SK-N-SH (cell line): ENCODE measurements at regions not wholly inside any gene's neighbourhood (a gene's known extent, or its start where the extent isn't known, plus 50 kb on each side); places are given as distances from the start of the nearest gene placed in this dataset.
A peak's percentile ranks its signal among the peaks of the same experiment; 100 is the strongest.

Experiments
- CTCF ChIA-PET: fragments of 300-600, 350-600 bp; formaldehyde crosslinking; extraction: SDS; loops from one replicate; lab custom pipeline; 2021; lab: Yijun Ruan, JAX
- POLR2A ChIA-PET: fragments of 350-600 bp; sonication (Branson Sonifier 250); formaldehyde crosslinking; extraction: SDS; loops from one replicate; lab custom pipeline; 2020; ENCODE audit warnings: antibody characterized with exemption, inconsistent platforms; lab: Yijun Ruan, JAX
- DNase-seq: peaks from one replicate; pipeline ENCODE4 v3.0.0; 2012
- H2AFZ ChIP-seq: fragments of 200-600 bp; sonication (generic); 2 replicates; pipeline ENCODE4 v1.8.1; 2016; ENCODE audit warnings: antibody characterized with exemption, mild to moderate bottlenecking, low read depth
- H3F3A ChIP-seq: fragments of 200-600 bp; sonication (generic); replicated peaks from 2 replicates; pipeline ENCODE3; 2016; ENCODE audit warnings: antibody characterized with exemption, mild to moderate bottlenecking; ENCODE audit not compliant: insufficient read depth
- H3K27ac ChIP-seq, 2 experiments: fragments of 200-500 bp in 1 of 2; fragments of 200-600 bp in 1 of 2; sonication (Bioruptor generic) in 1 of 2; sonication (generic), shearing (Covaris generic) in 1 of 2; 2 replicates each; pipeline versions ENCODE4 v1.5.1 to v1.6.1; 2014 to 2016; ENCODE audit warnings: low read depth in 2 of 2, inconsistent platforms in 1 of 2, low read length in 1 of 2, mild to moderate bottlenecking in 1 of 2, mixed read lengths in 1 of 2
- H3K27me3 ChIP-seq: fragments of 200-600 bp; sonication (generic), shearing (Covaris generic); 2 replicates; pipeline ENCODE4 v1.6.1; 2016; ENCODE audit warnings: mixed run types; ENCODE audit not compliant: insufficient read depth
- H3K36me3 ChIP-seq, 2 experiments: fragments of 200-500 bp in 1 of 2; fragments of 200-600 bp in 1 of 2; sonication (Bioruptor generic) in 1 of 2; sonication (generic) in 1 of 2; replicated peaks in 1 of 2; 2 replicates each; pipeline versions ENCODE3 to v1.5.1; 2014 to 2016; ENCODE audit warnings: low read length in 1 of 2, mild to moderate bottlenecking in 1 of 2; ENCODE audit not compliant: insufficient read depth in 2 of 2, control insufficient read depth in 1 of 2
- H3K4me1 ChIP-seq, 2 experiments: fragments of 200-500 bp in 1 of 2; fragments of 200-600 bp in 1 of 2; sonication (Bioruptor generic) in 1 of 2; sonication (generic), shearing (Covaris generic) in 1 of 2; 2 replicates each; pipeline versions ENCODE4 v1.5.1 to v1.6.1; 2014 to 2016; ENCODE audit warnings: low read depth in 1 of 2, low read length in 1 of 2, mixed run types in 1 of 2; ENCODE audit not compliant: insufficient read depth in 2 of 2, control insufficient read depth in 1 of 2
- H3K4me2 ChIP-seq: fragments of 200-600 bp; sonication (generic), shearing (Covaris generic); 2 replicates; pipeline ENCODE4 v1.6.1; 2017; ENCODE audit warnings: mixed run types
- H3K4me3 ChIP-seq, 2 experiments: fragments of 200-500 bp in 1 of 2; fragments of 200-600 bp in 1 of 2; sonication (Bioruptor generic) in 1 of 2; sonication (generic), shearing (Covaris generic) in 1 of 2; 2 replicates each; pipeline versions ENCODE4 v1.5.1 to v1.8.1; 2014 to 2016; ENCODE audit warnings: low read depth in 2 of 2, inconsistent platforms in 1 of 2, low read length in 1 of 2, mild to moderate bottlenecking in 1 of 2, mixed read lengths in 1 of 2, moderate library complexity in 1 of 2
- H3K79me2 ChIP-seq: fragments of 200-600 bp; sonication (generic); 2 replicates; pipeline ENCODE4 v1.8.1; 2017; ENCODE audit warnings: mild to moderate bottlenecking; ENCODE audit not compliant: insufficient read depth
- H3K9ac ChIP-seq: fragments of 200-600 bp; sonication (generic); 2 replicates; pipeline ENCODE4 v1.6.1; 2017; ENCODE audit warnings: mixed run types
- H3K9me2 ChIP-seq: fragments of 200-600 bp; sonication (generic); 2 replicates; pipeline ENCODE4 v1.6.1; 2017; ENCODE audit warnings: mixed run types
- H3K9me3 ChIP-seq: fragments of 200-600 bp; sonication (generic); 2 replicates; pipeline ENCODE4 v1.6.1; 2017; ENCODE audit warnings: mixed run types, mild to moderate bottlenecking, moderate library complexity
- H4K20me1 ChIP-seq: fragments of 200-600 bp; sonication (generic); 2 replicates; pipeline ENCODE4 v1.6.1; 2017; ENCODE audit warnings: mild to moderate bottlenecking, mixed run types; ENCODE audit not compliant: insufficient read depth
- CHD2 ChIP-seq: fragments of 150-350 bp; IDR thresholded peaks from 2 replicates; pipeline ENCODE4 v1.6.1; 2018; ENCODE audit warnings: low read length; ENCODE audit not compliant: partially characterized antibody
- CTCF ChIP-seq: fragments of 200-600 bp; sonication (generic); IDR thresholded peaks from 2 replicates; pipeline ENCODE4 v1.6.1; 2017; ENCODE audit warnings: antibody characterized with exemption, mild to moderate bottlenecking, moderate library complexity
- EP300 ChIP-seq, 2 experiments: IDR thresholded peaks; 2 replicates each; pipeline versions ENCODE4 v1.4.0 to v1.6.1; 2012; ENCODE audit warnings: borderline replicate concordance in 1 of 2, low read depth in 1 of 2, low read length in 1 of 2
- EZH2phosphoT487 ChIP-seq: fragments of 200-600 bp; sonication (generic); IDR thresholded peaks from 2 replicates; pipeline ENCODE4 v1.6.1; 2017; ENCODE audit warnings: low read depth, mixed run types, mild to moderate bottlenecking, antibody characterized with exemption, moderate library complexity, borderline replicate concordance
- FOSL2 ChIP-seq: IDR thresholded peaks from 2 replicates; pipeline ENCODE4 v1.4.0; 2012; ENCODE audit warnings: low read depth, mild to moderate bottlenecking, moderate library complexity, borderline replicate concordance
- FOXJ3 ChIP-seq: sonication (generic); formaldehyde crosslinking; IDR thresholded peaks from 2 replicates; pipeline ENCODE4 v1.5.1; 2020; ENCODE audit warnings: mild to moderate bottlenecking, missing genetic modification reagents
- FOXM1 ChIP-seq: IDR thresholded peaks from 2 replicates; pipeline ENCODE4 v1.4.0; 2012; ENCODE audit warnings: low read depth, mild to moderate bottlenecking
- GABPA ChIP-seq: IDR thresholded peaks from 2 replicates; pipeline ENCODE4 v1.4.0; 2012; ENCODE audit warnings: low read depth, mild to moderate bottlenecking
- MEF2A ChIP-seq: IDR thresholded peaks from 2 replicates; pipeline ENCODE4 v1.4.0; 2012; ENCODE audit warnings: low read depth, borderline replicate concordance
- NRF1 ChIP-seq: IDR thresholded peaks from 2 replicates; pipeline ENCODE4 v1.6.1; 2012; ENCODE audit warnings: low read depth, mild to moderate bottlenecking, low read length
- RAD21 ChIP-seq: IDR thresholded peaks from 2 replicates; pipeline ENCODE4 v1.6.1; 2012; ENCODE audit warnings: mild to moderate bottlenecking, low read length
- RCOR1 ChIP-seq: fragments of 150-350 bp; IDR thresholded peaks from 2 replicates; pipeline ENCODE4 v1.6.1; 2017; ENCODE audit warnings: antibody characterized with exemption, low read length
- REST ChIP-seq: IDR thresholded peaks from 2 replicates; pipeline ENCODE4 v1.6.1; 2012; ENCODE audit warnings: mild to moderate bottlenecking, low read depth, low read length, moderate library complexity
- RXRA ChIP-seq: IDR thresholded peaks from 2 replicates; pipeline ENCODE4 v1.4.0; 2012; ENCODE audit warnings: low read depth, mild to moderate bottlenecking, borderline replicate concordance
- SIN3A ChIP-seq: IDR thresholded peaks from 2 replicates; pipeline ENCODE4 v1.6.1; 2012; ENCODE audit warnings: low read depth, mild to moderate bottlenecking, low read length, moderate library complexity, borderline replicate concordance
- TAF1 ChIP-seq: IDR thresholded peaks from 2 replicates; pipeline ENCODE4 v1.6.1; 2012; ENCODE audit warnings: low read depth, mild to moderate bottlenecking, low read length, moderate library complexity, borderline replicate concordance
- YY1 ChIP-seq: IDR thresholded peaks from 2 replicates; pipeline ENCODE4 v1.4.0; 2012; ENCODE audit warnings: low read depth, mild to moderate bottlenecking
- WGBS: methylation state at CpG from one replicate; pipeline ENCODE4 v1.1.6; 2017; ENCODE audit warnings: low lambda C conversion rate; 5-methylcytosine and 5-hydroxymethylcytosine counted together
- TF ChIP-seq, protein P1 (sequence below): IDR thresholded peaks from 2 replicates; pipeline ENCODE4 v1.4.0; 2012; ENCODE audit warnings: low read depth, borderline replicate concordance
- TF ChIP-seq, protein P2 (sequence below): fragments of 150-350 bp; IDR thresholded peaks from 2 replicates; pipeline ENCODE4 v1.6.1; 2016; ENCODE audit warnings: mild to moderate bottlenecking, low read depth, low read length

- peak overlapping the region; percentile 47 for H3K4me2 ChIP-seq
- 23% methylated on average over 5 of the region's 5 CpGs for WGBS
- CTCF ChIA-PET, result no interaction called here
- H3K9ac ChIP-seq, result no peak overlapping the region
- no peaks in the 10 kb centered on the region for H3K36me3 ChIP-seq
- no peak overlapping the region for H2AFZ ChIP-seq
- H3K9me3 ChIP-seq, result no peaks in the 10 kb centered on the region
- TF ChIP-seq RCOR1, result no peak
- no peak for TF ChIP-seq SIN3A
- TF ChIP-seq CHD2, result no peak
- TF ChIP-seq NRF1, result no peak
- TF ChIP-seq FOSL2, result no peak
- TF ChIP-seq MEF2A, result no peak
- TF ChIP-seq, protein P1, sequence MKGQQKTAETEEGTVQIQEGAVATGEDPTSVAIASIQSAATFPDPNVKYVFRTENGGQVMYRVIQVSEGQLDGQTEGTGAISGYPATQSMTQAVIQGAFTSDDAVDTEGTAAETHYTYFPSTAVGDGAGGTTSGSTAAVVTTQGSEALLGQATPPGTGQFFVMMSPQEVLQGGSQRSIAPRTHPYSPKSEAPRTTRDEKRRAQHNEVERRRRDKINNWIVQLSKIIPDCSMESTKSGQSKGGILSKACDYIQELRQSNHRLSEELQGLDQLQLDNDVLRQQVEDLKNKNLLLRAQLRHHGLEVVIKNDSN, result no peak
- no peak for TF ChIP-seq RAD21
- no peak for TF ChIP-seq GABPA
- TF ChIP-seq FOXJ3, result no peak
- TF ChIP-seq, protein P2, sequence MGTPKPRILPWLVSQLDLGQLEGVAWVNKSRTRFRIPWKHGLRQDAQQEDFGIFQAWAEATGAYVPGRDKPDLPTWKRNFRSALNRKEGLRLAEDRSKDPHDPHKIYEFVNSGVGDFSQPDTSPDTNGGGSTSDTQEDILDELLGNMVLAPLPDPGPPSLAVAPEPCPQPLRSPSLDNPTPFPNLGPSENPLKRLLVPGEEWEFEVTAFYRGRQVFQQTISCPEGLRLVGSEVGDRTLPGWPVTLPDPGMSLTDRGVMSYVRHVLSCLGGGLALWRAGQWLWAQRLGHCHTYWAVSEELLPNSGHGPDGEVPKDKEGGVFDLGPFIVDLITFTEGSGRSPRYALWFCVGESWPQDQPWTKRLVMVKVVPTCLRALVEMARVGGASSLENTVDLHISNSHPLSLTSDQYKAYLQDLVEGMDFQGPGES, result no peak
- TF ChIP-seq TAF1, result no peak
- TF ChIP-seq REST, result no peak
- TF ChIP-seq, all 33 proteins: peak for 0
- H3K4me1 ChIP-seq, result no peaks in the 10 kb centered on the region
- H3K27me3 ChIP-seq, result no peaks in the 10 kb centered on the region; the same call in 1 of the 2 replicates
- H3K27ac ChIP-seq, result no peak overlapping the region
- no peaks in the 10 kb centered on the region for H4K20me1 ChIP-seq
- POLR2A ChIA-PET, result no interaction called here
- H3K9me2 ChIP-seq, result no peaks in the 10 kb centered on the region
- no peaks in the 10 kb centered on the region for H3F3A ChIP-seq
- H3K79me2 ChIP-seq, result no peaks in the 10 kb centered on the region
- DNase-seq, result no peak
- no peak overlapping the region for H3K4me3 ChIP-seq
Observed at GRCh38 chr1:86263101-86263500, 106.5 kb upstream of the COL24A1 start.

DNA sequence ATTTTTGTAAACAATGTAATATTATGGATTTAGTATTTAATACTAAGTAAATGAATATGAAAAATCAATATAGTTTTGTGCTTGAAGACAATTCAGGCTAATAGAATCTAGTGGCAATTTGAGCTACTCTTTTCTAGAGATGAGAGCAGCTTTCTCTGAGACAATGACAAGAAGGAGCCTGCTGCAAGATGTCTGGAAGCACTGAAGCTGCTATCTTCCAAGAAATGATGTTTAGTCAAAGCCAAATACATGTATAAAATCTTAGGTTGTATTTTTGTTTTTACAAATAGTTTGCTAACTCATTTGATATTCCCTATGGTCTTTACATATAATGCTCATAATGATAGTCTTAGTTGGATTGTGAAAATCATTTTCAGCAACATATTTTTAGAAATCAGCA is 103.9 kb upstream of the COL24A1 start:
- ChIA-PET POLR2A (no interaction called here), CTCF (interaction anchor here (1.5 kb wide), 1 partner anchor 13 kb away, joined by 3 read pairs; no protein-coding TSS in a partner anchor)
- Histone ChIP-seq H3K9me2 (no peaks in the 10 kb centered on the region), H3K27me3 (no peaks in the 10 kb centered on the region), H3K9me3 (no peaks in the 10 kb centered on the region), H2AFZ (no peak overlapping the region), H3F3A (no peaks in the 10 kb centered on the region), H3K4me3 (no peak overlapping the region), H3K4me1 (no peaks in the 10 kb centered on the region), H3K4me2 (no peak overlapping the region), H4K20me1 (no peaks in the 10 kb centered on the region), H3K79me2 (no peaks in the 10 kb centered on the region), H3K9ac (no peak overlapping the region), H3K27ac (no peak overlapping the region), H3K36me3 (no peaks in the 10 kb centered on the region)
- no peak for DNase-seq
- TF ChIP-seq RXRA (no peak), CTCF (no peak), FOXM1 (no peak), EZH2phosphoT487 (no peak), SIN3A (no peak), NRF1 (no peak), GABPA (no peak), YY1 (no peak), EP300 (IDR thresholded peaks at IDR 0.05; ENCODE audit: borderline replicate concordance in 1 of 2, low read depth in 1 of 2, low read length in 1 of 2) (no peak)
- TF ChIP-seq, protein P2, result no peak
